ENCODE measurements at regions not wholly inside any gene's neighbourhood (a gene's known extent, or its start where the extent isn't known, plus 50 kb on each side); places are given as distances from the start of the nearest gene placed in this dataset.

- TF ChIP-seq RAD21 (IDR thresholded peaks at IDR 0.05; ENCODE audit: low read length) (no peak), CTCF (conservative IDR thresholded peaks at IDR 0.05; ENCODE audit: low read depth, low read length) (no peak)
These were observed 155.2 kb upstream of the EEF2KMT start for GRCh38 chr16:5252791-5253190.
